ENCODE measurements at regions not wholly inside any gene's neighbourhood (a gene's known extent, or its start where the extent isn't known, plus 50 kb on each side); places are given as distances from the start of the nearest gene placed in this dataset.

GRCh38 chr9:106616026-106616425 is 246.9 kb upstream of the ZNF462 start:
- Mint-ChIP-seq H3K4me1 (peaks cover 31% of the 10 kb centered on the region), H3K27ac (no peak overlapping the region), H3K9me3 (peaks cover 3% of the 10 kb centered on the region; the same call in 1 of the 2 replicates), H3K4me3 (no peak overlapping the region), H3K27me3 (ENCODE audit: low read depth) (peaks cover 6% of the 10 kb centered on the region; the same call in 1 of the 2 replicates), H3K36me3 (no peaks in the 10 kb centered on the region)
- ChIA-PET CTCF (interaction anchor here (0.7 kb wide), 1 partner anchor 386 kb away, joined by 3 read pairs; no protein-coding TSS in a partner anchor), POLR2A (no interaction called here)
- ATAC-seq, result no peak
- no peak for DNase-seq (ENCODE audit: low spot score)
- TF ChIP-seq GTF2I (CRISPR knock-in tag; conservative IDR thresholded peaks at IDR 0.05) (no peak), TP53 (CRISPR knock-in tag; IDR thresholded peaks at IDR 0.05) (no peak), FOXJ3 (CRISPR knock-in tag; IDR thresholded peaks at IDR 0.05; ENCODE audit: borderline replicate concordance) (no peak), OVOL2 (CRISPR knock-in tag; IDR thresholded peaks at IDR 0.05; ENCODE audit: borderline replicate concordance) (no peak), ZNF396 (CRISPR knock-in tag; IDR thresholded peaks at IDR 0.05; ENCODE audit: borderline replicate concordance) (no peak), CDX4 (CRISPR knock-in tag; IDR thresholded peaks at IDR 0.05; ENCODE audit: borderline replicate concordance) (no peak), PRRX2 (CRISPR knock-in tag; IDR thresholded peaks at IDR 0.05) (no peak), ZNF317 (CRISPR knock-in tag; IDR thresholded peaks at IDR 0.05; ENCODE audit: borderline replicate concordance, low read depth) (no peak), FOXP1 (CRISPR knock-in tag; IDR thresholded peaks at IDR 0.05; ENCODE audit: borderline replicate concordance) (no peak), FOXK1 (CRISPR knock-in tag; IDR thresholded peaks at IDR 0.05) (no peak), USF2 (CRISPR knock-in tag; IDR thresholded peaks at IDR 0.05) (no peak), NFATC4 (CRISPR knock-in tag; IDR thresholded peaks at IDR 0.05) (no peak), RORB (CRISPR knock-in tag; IDR thresholded peaks at IDR 0.05) (no peak), ZNF416 (CRISPR knock-in tag; IDR thresholded peaks at IDR 0.05) (no peak), ZNF219 (CRISPR knock-in tag; IDR thresholded peaks at IDR 0.05; ENCODE audit: borderline replicate concordance) (no peak), ZNF671 (CRISPR knock-in tag; IDR thresholded peaks at IDR 0.05) (no peak)
- TF ChIP-seq, protein P1, sequence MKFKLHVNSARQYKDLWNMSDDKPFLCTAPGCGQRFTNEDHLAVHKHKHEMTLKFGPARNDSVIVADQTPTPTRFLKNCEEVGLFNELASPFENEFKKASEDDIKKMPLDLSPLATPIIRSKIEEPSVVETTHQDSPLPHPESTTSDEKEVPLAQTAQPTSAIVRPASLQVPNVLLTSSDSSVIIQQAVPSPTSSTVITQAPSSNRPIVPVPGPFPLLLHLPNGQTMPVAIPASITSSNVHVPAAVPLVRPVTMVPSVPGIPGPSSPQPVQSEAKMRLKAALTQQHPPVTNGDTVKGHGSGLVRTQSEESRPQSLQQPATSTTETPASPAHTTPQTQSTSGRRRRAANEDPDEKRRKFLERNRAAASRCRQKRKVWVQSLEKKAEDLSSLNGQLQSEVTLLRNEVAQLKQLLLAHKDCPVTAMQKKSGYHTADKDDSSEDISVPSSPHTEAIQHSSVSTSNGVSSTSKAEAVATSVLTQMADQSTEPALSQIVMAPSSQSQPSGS (CRISPR knock-in tag; IDR thresholded peaks at IDR 0.05; ENCODE audit: borderline replicate concordance, low read depth), result no peak
- TF ChIP-seq, protein P2, sequence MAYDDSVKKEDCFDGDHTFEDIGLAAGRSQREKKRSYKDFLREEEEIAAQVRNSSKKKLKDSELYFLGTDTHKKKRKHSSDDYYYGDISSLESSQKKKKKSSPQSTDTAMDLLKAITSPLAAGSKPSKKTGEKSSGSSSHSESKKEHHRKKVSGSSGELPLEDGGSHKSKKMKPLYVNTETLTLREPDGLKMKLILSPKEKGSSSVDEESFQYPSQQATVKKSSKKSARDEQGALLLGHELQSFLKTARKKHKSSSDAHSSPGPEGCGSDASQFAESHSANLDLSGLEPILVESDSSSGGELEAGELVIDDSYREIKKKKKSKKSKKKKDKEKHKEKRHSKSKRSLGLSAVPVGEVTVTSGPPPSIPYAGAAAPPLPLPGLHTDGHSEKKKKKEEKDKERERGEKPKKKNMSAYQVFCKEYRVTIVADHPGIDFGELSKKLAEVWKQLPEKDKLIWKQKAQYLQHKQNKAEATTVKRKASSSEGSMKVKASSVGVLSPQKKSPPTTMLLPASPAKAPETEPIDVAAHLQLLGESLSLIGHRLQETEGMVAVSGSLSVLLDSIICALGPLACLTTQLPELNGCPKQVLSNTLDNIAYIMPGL (CRISPR knock-in tag; IDR thresholded peaks at IDR 0.05), result no peak

DNA sequence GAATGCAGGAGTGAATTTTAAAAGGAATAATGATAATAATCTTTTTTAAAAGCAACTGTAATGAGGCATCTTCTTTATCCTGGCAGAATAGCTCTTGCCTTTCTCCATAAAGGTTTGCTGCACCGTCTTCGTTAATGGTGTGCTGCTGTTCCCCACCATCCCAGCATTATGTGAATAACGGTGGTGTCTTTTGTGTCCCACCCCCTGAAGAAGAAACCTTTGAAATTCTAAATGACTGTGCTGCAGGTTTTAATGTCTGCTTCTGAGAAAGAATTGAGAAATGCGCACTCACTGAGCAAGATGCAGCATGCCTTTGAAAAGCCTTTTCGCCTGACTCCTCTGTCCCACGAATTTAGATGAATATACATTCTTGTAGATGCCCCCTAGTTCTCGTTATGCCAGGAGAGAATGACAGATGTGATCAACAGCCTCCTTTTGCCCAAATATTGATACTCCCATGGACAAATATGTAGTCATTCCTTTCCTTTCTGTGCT is 246.1 kb upstream of the ZNF462 start:
- CTCF ChIA-PET, result no interaction called here
- POLR2A ChIA-PET, result no interaction called here
- H3K4me3 Mint-ChIP-seq, result no peak overlapping the region
- no peaks in the 10 kb centered on the region for H3K9me3 Mint-ChIP-seq
- no peak for TF ChIP-seq FOXJ3 (CRISPR knock-in tag; IDR thresholded peaks at IDR 0.05; ENCODE audit: borderline replicate concordance)
- no peak for TF ChIP-seq FOXP1 (CRISPR knock-in tag; IDR thresholded peaks at IDR 0.05; ENCODE audit: borderline replicate concordance)
- TF ChIP-seq IRF2 (CRISPR knock-in tag; IDR thresholded peaks at IDR 0.05; ENCODE audit: borderline replicate concordance, low read depth), result no peak
- TF ChIP-seq ESRRA (CRISPR knock-in tag; IDR thresholded peaks at IDR 0.05; ENCODE audit: borderline replicate concordance), result no peak
- TF ChIP-seq ZBTB43 (CRISPR knock-in tag; IDR thresholded peaks at IDR 0.05), result no peak
- no peak for TF ChIP-seq SP1 (CRISPR knock-in tag; conservative IDR thresholded peaks at IDR 0.05)
- peaks cover 6% of the 10 kb centered on the region; the same call in 1 of the 2 replicates for H3K27me3 Mint-ChIP-seq (ENCODE audit: low read depth)
- DNase-seq (ENCODE audit: low spot score), result no peak
- H3K27ac Mint-ChIP-seq, result no peak overlapping the region
- no peaks in the 10 kb centered on the region for H3K36me3 Mint-ChIP-seq
- ATAC-seq, result no peak
- H3K4me1 Mint-ChIP-seq, result peaks cover 39% of the 10 kb centered on the region

Measured in WTC11 (cell line).